ENCODE measurements at regions not wholly inside any gene's neighbourhood (a gene's known extent, or its start where the extent isn't known, plus 50 kb on each side); places are given as distances from the start of the nearest gene placed in this dataset.
"Not testable (repeated sequence)": the region's sequence is repeated elsewhere in the genome, so short reads cannot be mapped to it uniquely, and the experiment has no call there.

DNA sequence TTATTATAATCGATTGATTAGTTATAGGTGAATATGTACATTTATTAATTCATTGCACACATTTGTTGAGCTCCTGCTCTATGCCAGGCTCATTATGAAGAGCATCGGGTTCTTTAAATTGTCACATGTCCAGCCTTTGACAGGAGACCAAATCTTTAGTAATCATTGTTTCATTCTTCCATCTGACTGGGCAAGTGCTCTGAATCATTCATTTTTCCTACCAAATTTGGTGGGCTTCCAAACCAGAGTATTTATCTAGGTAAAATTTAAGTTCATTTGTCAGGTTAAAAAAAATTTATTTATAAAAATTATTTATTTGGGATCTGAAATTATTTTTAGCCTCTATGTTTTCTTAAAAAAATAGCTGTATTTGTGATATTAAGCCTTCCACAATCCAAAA, 404.9 kb upstream of the MMS22L start:
- DNase-seq (ENCODE audit: low read depth) = no peak

DNA sequence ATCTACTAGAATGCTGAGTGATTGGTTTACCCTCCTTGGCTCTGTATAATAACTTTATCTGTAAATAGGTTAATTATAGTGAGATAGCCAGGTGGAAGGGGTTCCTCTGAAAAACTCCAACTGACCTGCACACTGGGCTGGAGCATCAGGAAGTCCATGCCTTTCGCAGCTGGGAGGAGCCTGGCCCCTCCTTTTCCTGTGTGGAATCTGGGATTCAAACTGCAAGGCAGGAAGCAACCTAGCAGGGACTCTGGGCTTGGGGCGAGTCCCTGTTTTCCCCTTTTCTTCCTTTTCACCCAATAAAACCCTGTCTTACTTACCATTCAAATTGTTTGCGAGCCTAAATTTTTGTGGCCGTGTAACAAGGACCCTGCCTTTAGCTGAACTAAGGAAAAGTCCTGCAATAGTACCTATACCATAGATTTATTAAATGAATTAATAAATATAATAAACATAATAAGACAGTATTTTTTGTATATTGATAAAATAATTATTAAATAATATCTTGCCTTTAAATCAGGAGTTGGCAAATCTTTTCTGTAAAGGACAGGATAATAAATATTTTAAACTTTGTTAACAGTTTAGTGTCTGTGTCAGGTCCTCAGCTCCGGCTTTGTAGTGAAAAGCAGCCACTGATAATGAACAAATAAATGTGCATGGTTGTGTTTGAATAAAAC, 406.2 kb upstream of the MMS22L start:
- no peak for DNase-seq (ENCODE audit: low read depth)

DNA sequence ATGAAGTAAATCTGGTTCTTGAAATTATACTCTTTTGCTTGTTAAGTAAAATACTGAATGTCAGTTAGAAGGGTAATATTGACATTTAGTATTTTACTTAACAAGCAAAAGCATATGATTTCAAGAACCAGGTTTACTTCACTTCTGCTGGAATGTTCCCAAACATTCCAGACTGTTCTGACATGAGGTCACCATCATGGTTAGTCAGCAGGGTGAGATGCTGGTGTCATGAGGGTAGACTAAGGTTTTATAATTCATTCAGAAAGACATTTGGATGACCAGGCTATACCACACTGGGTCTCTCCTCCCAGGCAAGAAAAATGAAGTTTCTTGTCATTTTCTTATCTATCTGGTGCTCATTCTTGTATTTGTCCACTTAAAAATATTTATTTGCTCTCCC, 414.4 kb upstream of the MMS22L start:
- no peak for DNase-seq (ENCODE audit: low read depth)

GRCh38 chr6:97701801-97702200, 418.8 kb upstream of the MMS22L start:
- no peak for DNase-seq (ENCODE audit: low read depth)

GRCh38 chr6:97702248-97702647, 419.2 kb upstream of the MMS22L start:
- no peak for DNase-seq (ENCODE audit: low read depth)

DNA sequence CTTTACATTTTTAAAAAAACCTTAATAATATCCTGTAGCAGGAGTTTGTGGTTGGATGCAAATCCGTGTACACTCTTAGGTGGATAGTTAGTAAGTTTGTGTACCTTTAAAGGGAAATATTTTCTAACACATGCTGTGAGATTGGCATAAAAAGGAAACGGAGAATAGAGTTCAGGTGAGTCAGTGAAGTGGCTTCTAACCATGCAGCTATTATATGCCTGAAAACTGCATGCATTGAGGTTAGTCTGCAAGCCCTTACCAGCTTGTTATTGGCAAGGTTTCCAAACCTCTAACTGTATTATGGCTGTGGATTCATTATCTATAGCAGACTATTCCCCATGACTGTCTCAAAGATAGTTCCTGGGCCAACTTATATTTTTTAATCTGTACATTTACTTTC, 420.6 kb upstream of the MMS22L start:
- DNase-seq (ENCODE audit: low read depth) = no peak

GRCh38 chr6:97705568-97705967, 422.6 kb upstream of the MMS22L start:
- no peak for DNase-seq (ENCODE audit: low read depth)

DNA sequence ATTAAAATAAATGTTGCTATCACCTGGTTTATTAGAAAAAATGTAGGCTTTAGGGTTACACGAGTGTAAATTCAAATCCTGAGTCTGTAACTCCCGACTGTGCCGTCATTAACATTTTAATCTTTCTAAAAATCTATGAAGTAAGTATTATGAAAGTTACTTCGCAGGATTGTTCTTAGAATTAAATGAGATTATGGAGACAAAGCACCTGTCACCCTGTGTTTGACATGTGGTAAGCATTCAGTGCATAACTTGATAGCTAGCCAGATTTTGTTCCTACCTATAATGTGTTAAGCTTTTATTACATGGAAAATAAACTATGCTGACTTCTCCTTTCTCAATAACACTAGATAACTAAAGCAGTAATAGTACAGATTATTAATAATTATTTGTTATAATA, 429.7 kb upstream of the MMS22L start:
- no peak for DNase-seq (ENCODE audit: low read depth)

DNA sequence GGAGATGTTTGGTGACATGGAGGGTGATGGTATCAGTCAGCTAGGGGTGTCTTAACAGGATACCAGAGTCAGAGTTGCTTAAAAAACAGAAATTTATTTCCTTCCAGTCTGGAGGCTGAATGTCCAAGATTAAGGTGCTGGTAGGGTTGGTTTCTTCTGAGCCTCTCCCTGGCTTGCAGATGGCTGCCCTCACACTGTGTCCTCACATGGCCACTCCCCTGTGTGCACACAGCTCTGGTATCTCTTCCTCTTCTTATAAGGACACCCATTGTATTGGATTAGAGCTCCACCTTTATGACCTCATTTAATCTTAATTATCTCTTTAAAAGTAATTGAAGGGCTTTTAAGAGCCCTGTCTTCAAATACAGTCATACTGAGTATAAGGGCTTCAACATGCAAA, 431.8 kb upstream of the MMS22L start:
- no peak for DNase-seq (ENCODE audit: low read depth)

DNA sequence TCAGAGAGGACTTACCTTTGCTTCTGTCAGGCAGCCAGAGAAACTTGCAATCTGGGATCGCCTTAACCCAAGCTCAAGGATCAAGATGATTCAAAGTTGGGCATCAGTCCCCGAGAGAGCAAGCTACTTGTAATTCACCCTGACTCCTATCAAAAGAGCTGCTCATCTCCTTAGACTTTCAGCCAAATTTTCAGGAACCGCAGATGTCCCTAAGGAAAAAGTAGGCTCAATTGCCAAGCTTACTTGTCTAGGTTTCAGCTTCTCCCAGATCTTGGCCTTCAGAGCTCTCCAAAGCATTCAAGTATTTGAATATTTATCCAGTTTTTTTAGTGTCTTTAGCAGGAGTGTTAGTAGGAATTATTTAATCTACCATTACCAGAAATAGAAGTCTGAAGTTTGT, 434.1 kb upstream of the MMS22L start:
- DNase-seq (ENCODE audit: low read depth) = no peak

- DNase-seq (ENCODE audit: low read depth) = no peak
Observed at GRCh38 chr6:97726378-97726777, 443.4 kb upstream of the MMS22L start.

- DNase-seq (ENCODE audit: low read depth) = no peak
Observed at GRCh38 chr6:97732045-97732444, 449.0 kb upstream of the MMS22L start.

GRCh38 chr6:97757575-97757974, 474.6 kb upstream of the MMS22L start:
- no peak for DNase-seq (ENCODE audit: low read depth)

GRCh38 chr6:97765461-97765860, 482.4 kb upstream of the MMS22L start:
- DNase-seq (ENCODE audit: low read depth) = no peak

DNA sequence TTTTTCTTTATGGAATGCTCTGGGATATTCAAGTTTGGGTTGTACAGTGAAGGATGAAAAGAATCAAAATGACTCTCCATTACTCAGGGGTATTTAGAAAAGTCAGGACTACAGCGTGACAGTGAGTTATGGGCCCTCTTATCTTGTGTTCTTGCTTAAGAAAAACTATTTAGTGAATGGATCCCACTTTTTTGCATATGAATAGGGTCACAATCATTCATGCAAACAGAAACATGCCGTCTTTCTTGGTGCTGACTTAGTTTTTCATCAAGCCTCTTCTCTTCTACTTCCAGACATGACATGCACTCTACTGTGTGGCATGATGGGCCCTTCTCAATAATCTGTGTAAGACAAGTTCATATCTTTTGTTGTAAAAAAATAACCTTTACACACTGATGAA, 488.4 kb upstream of the MMS22L start:
- DNase-seq (ENCODE audit: low read depth) = no peak

DNA sequence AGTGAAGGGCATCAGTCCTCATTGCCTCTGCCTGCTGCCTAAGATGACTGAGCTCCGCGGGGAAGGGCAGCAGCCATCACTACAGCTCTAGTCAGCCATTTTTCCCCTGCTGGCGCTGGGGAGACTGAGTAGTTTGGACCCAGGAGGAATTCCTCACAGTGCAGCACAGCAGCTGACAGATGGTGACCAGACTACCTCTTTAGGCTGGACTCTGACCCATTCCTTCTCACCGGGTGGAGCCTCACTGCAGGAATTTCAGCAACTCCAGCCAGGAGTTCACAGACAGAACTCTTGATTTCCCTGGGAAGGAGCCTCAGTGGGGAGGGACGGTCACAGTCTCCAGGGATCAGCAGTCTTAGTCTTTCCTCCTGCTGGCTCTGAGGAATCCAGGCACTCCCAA, 492.0 kb upstream of the MMS22L start:
- DNase-seq (ENCODE audit: low read depth) = no peak

- DNase-seq (ENCODE audit: low read depth) = no peak
Observed at GRCh38 chr6:97778290-97779038, 495.4 kb upstream of the MMS22L start.

GRCh38 chr6:97779039-97779766, 496.2 kb upstream of the MMS22L start:
- DNase-seq (ENCODE audit: low read depth) = not testable (repeated sequence)

- no peak for DNase-seq (ENCODE audit: low read depth)
Observed at GRCh38 chr6:97790926-97791590, 508.0 kb upstream of the MMS22L start.

DNA sequence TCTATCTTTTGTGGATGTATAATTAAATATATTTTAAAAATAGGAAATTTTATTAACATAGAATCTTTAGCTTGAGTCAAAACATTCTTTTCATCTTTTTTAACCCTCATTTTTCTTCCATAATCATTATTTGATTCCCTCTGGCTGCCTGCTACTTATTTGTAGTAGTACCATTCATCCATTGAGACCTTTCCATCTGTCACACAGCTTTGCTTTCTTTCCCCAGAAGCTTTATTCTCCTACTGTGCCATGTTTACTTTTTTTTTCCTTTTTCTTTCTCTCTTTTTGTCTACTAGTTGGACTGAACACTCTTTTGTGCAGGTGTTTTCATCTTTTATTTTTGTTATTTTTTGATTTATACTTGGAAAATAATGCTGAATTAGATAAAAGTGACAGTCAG, 522.6 kb upstream of the MMS22L start:
- no peak for DNase-seq (ENCODE audit: low read depth)

DNA sequence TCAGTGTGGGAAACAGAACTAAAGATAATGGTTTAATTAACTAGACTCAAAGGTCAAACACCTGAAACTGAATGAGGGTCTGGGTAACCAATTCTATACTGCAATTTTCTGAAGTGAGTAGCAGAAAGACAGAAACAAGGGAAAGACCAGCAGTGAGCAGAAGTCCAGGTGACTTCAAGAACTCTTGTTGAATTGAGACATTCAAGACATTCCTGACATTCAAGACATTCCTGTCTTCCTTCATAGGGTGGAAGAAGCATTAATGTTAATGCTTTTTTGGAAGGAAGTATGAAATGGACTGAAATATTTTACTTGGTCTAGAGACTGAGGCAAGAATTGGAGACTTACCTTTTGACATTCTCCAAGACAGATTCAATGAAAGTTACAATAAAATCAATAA, 529.9 kb upstream of the MMS22L start:
- no peak for DNase-seq (ENCODE audit: low read depth)

GRCh38 chr6:97813889-97814567, 531.0 kb upstream of the MMS22L start:
- no peak for DNase-seq (ENCODE audit: low read depth)
